HEK293 (cell line): ENCODE measurements at regions not wholly inside any gene's neighbourhood (a gene's known extent, or its start where the extent isn't known, plus 50 kb on each side); places are given as distances from the start of the nearest gene placed in this dataset.

Source experiments
- CTCF ChIA-PET: fragments of 350-600 bp; formaldehyde crosslinking; extraction: SDS; loops from one replicate; lab custom pipeline; 2021; ENCODE audit warnings: antibody characterized with exemption; lab: Yijun Ruan, JAX
- POLR2A ChIA-PET: fragments of 300-600 bp; formaldehyde crosslinking; extraction: SDS; loops from one replicate; lab custom pipeline; 2020; ENCODE audit warnings: antibody characterized with exemption, inconsistent platforms; lab: Yijun Ruan, JAX
- H3K27ac ChIP-seq: fragments of 200-500 bp; sonication (Bioruptor generic); 2 replicates; pipeline ENCODE4 v1.5.1; 2014; ENCODE audit warnings: low read depth, low read length, control low read depth, inconsistent platforms; ENCODE audit errors: extremely low read depth
- H3K36me3 ChIP-seq, 2 experiments: fragments of 200-500 bp in 1 of 2; sonication (Bioruptor generic) in 1 of 2; 1 replicate in 1 of 2; 2 replicates in 1 of 2; pipeline ENCODE4 v1.5.1; 2014 to 2017; ENCODE audit warnings: inconsistent platforms in 2 of 2, low read length in 2 of 2; ENCODE audit not compliant: control insufficient read depth in 2 of 2, insufficient read depth in 1 of 2
- H3K4me1 ChIP-seq: fragments of 200-500 bp; sonication (Bioruptor generic); 2 replicates; pipeline ENCODE4 v1.5.1; 2014; ENCODE audit warnings: mild to moderate bottlenecking, low read length, inconsistent platforms; ENCODE audit not compliant: control insufficient read depth, insufficient read depth
- H3K4me3 ChIP-seq: 2 replicates; pipeline ENCODE4 v1.5.1; 2011; ENCODE audit warnings: low read depth, mild to moderate bottlenecking, control low read depth, low read length, moderate library complexity
- H3K9me3 ChIP-seq: fragments of 200-500 bp; sonication (Bioruptor generic); 2 replicates; pipeline ENCODE4 v1.5.1; 2014; ENCODE audit warnings: low read depth, low read length, inconsistent platforms; ENCODE audit not compliant: control insufficient read depth, insufficient read depth
- AEBP2 ChIP-seq: fragments of 450-650 bp; formaldehyde crosslinking; IDR thresholded peaks from 2 replicates; pipeline ENCODE4 v1.5.1; 2016; ENCODE audit warnings: missing biosample characterization, missing genetic modification characterization, borderline replicate concordance
- ATF2 ChIP-seq: fragments of 450-650 bp; formaldehyde crosslinking; IDR thresholded peaks from 2 replicates; pipeline ENCODE4 v1.5.1; 2016; ENCODE audit warnings: missing biosample characterization, missing genetic modification characterization, low read depth
- HOXD13 ChIP-seq: sonication (generic); formaldehyde crosslinking; IDR thresholded peaks from 2 replicates; pipeline ENCODE4 v1.8.0; 2022; ENCODE audit warnings: missing genetic modification reagents, borderline replicate concordance
- KLF7 ChIP-seq: fragments of 450-650 bp; formaldehyde crosslinking; IDR thresholded peaks from 2 replicates; pipeline ENCODE4 v1.5.1; 2016; ENCODE audit warnings: missing biosample characterization, missing genetic modification characterization, borderline replicate concordance
- KLF9 ChIP-seq: fragments of 450-650 bp; formaldehyde crosslinking; IDR thresholded peaks from 2 replicates; pipeline ENCODE4 v1.5.1; 2016; ENCODE audit warnings: missing biosample characterization, missing genetic modification characterization, low read depth
- OSR2 ChIP-seq: fragments of 450-650 bp; formaldehyde crosslinking; IDR thresholded peaks from 2 replicates; pipeline ENCODE4 v1.5.1; 2016; ENCODE audit warnings: missing biosample characterization, missing genetic modification characterization
- RBAK ChIP-seq: fragments of 450-650 bp; formaldehyde crosslinking; IDR thresholded peaks from 2 replicates; pipeline ENCODE4 v1.5.1; 2016; ENCODE audit warnings: missing biosample characterization, missing genetic modification characterization
- REPIN1 ChIP-seq: fragments of 450-650 bp; formaldehyde crosslinking; IDR thresholded peaks from 2 replicates; pipeline ENCODE4 v1.5.1; 2017; ENCODE audit warnings: missing biosample characterization, missing genetic modification characterization, low read depth
- SP2 ChIP-seq: fragments of 450-650 bp; formaldehyde crosslinking; IDR thresholded peaks from 2 replicates; pipeline ENCODE4 v1.5.1; 2016; ENCODE audit warnings: missing biosample characterization, missing genetic modification characterization
- ZEB2 ChIP-seq: fragments of 450-650 bp; formaldehyde crosslinking; IDR thresholded peaks from 2 replicates; pipeline ENCODE4 v1.5.1; 2016; ENCODE audit warnings: missing biosample characterization, missing genetic modification characterization
- ZNF211 ChIP-seq: fragments of 450-650 bp; formaldehyde crosslinking; IDR thresholded peaks from 2 replicates; pipeline ENCODE4 v1.5.1; 2016; ENCODE audit warnings: low read depth, missing biosample characterization, missing genetic modification characterization
- ZNF23 ChIP-seq: fragments of 450-650 bp; formaldehyde crosslinking; IDR thresholded peaks from 2 replicates; pipeline ENCODE4 v1.5.1; 2016; ENCODE audit warnings: missing biosample characterization, missing genetic modification characterization, borderline replicate concordance
- ZNF433 ChIP-seq: fragments of 450-650 bp; formaldehyde crosslinking; IDR thresholded peaks from 2 replicates; pipeline ENCODE4 v1.5.1; 2016; ENCODE audit warnings: missing biosample characterization, missing genetic modification characterization, low read depth
- ZNF513 ChIP-seq: fragments of 450-650 bp; IDR thresholded peaks from 2 replicates; pipeline ENCODE4 v1.5.1; 2018; ENCODE audit warnings: missing biosample characterization, missing genetic modification characterization
- ZNF514 ChIP-seq: fragments of 450-650 bp; formaldehyde crosslinking; IDR thresholded peaks from 2 replicates; pipeline ENCODE4 v1.5.1; 2016; ENCODE audit warnings: missing biosample characterization, missing genetic modification characterization
- ZNF529 ChIP-seq: fragments of 450-650 bp; formaldehyde crosslinking; IDR thresholded peaks from 2 replicates; pipeline ENCODE4 v1.5.1; 2017; ENCODE audit warnings: missing genetic modification characterization, missing biosample characterization; ENCODE audit not compliant: insufficient replicate concordance
- ZNF548 ChIP-seq: fragments of 450-650 bp; formaldehyde crosslinking; IDR thresholded peaks from 2 replicates; pipeline ENCODE4 v1.5.1; 2016; ENCODE audit warnings: missing biosample characterization, missing genetic modification characterization
- ZNF571 ChIP-seq: fragments of 450-650 bp; formaldehyde crosslinking; IDR thresholded peaks from 2 replicates; pipeline ENCODE4 v1.5.0; 2017; ENCODE audit warnings: missing biosample characterization, missing genetic modification characterization
- ZNF596 ChIP-seq: fragments of 450-650 bp; IDR thresholded peaks from 2 replicates; pipeline ENCODE4 v1.5.0; 2018; ENCODE audit warnings: missing biosample characterization, mild to moderate bottlenecking, missing genetic modification characterization, moderate library complexity
- ZNF624 ChIP-seq: fragments of 450-650 bp; formaldehyde crosslinking; IDR thresholded peaks from 2 replicates; pipeline ENCODE4 v1.5.1; 2017; ENCODE audit warnings: missing biosample characterization, missing genetic modification characterization
- ZNF626 ChIP-seq: fragments of 450-650 bp; sonication (Bioruptor Pico); formaldehyde crosslinking; IDR thresholded peaks from 2 replicates; pipeline ENCODE4 v1.5.1; 2018; ENCODE audit warnings: missing biosample characterization, missing genetic modification characterization, inconsistent platforms
- ZNF792 ChIP-seq: fragments of 450-650 bp; formaldehyde crosslinking; IDR thresholded peaks from 2 replicates; pipeline ENCODE4 v1.5.1; 2016; ENCODE audit warnings: missing biosample characterization, missing genetic modification characterization
- ZSCAN30 ChIP-seq: fragments of 450-650 bp; IDR thresholded peaks from 2 replicates; pipeline ENCODE4 v1.5.1; 2018; ENCODE audit warnings: missing biosample characterization, mild to moderate bottlenecking, missing genetic modification characterization, moderate library complexity
- ZSCAN5A ChIP-seq: fragments of 450-650 bp; formaldehyde crosslinking; IDR thresholded peaks from 2 replicates; pipeline ENCODE4 v1.5.1; 2016; ENCODE audit warnings: missing biosample characterization, missing genetic modification characterization

GRCh38 chr7:32319012-32319382 lies 171.2 kb downstream of the LSM5 start (continued):
- no peak for TF ChIP-seq ZNF514 (tag by site-specific recombination)
- TF ChIP-seq OSR2 (tag by site-specific recombination): no peak
- TF ChIP-seq ZNF548: no peak
- no peak for TF ChIP-seq ATF2
- TF ChIP-seq ZSCAN5A: no peak
- no peak for TF ChIP-seq AEBP2 (tag by site-specific recombination)
- no peak for TF ChIP-seq ZNF211 (tag by site-specific recombination)
- TF ChIP-seq ZEB2 (tag by site-specific recombination): no peak
- no peak for TF ChIP-seq ZNF596 (tag by site-specific recombination)
- no peak for TF ChIP-seq HOXD13 (CRISPR knock-in tag)

GRCh38 chr7:32318300-32319011 lies 171.7 kb downstream of the LSM5 start:
- CTCF ChIA-PET: no interaction called here
- no peaks in the 10 kb centered on the region for H3K9me3 ChIP-seq
- TF ChIP-seq ZNF513: no peak
- no peak for TF ChIP-seq ZNF624 (tag by site-specific recombination)
- TF ChIP-seq RBAK (tag by site-specific recombination): no peak
- no peak for TF ChIP-seq REPIN1
- TF ChIP-seq SP2 (tag by site-specific recombination): no peak
- TF ChIP-seq ZNF626 (tag by site-specific recombination): no peak
- no peak for TF ChIP-seq ZNF792
- TF ChIP-seq ZSCAN30 (tag by site-specific recombination): no peak
- no peak for TF ChIP-seq ZNF23 (tag by site-specific recombination)
- TF ChIP-seq KLF9 (tag by site-specific recombination): no peak
- no peak for TF ChIP-seq KLF7 (tag by site-specific recombination)
- no peak for TF ChIP-seq ZNF571 (tag by site-specific recombination)
- no peak for TF ChIP-seq ZNF529 (tag by site-specific recombination)
- no peak for TF ChIP-seq ZNF433 (tag by site-specific recombination)
- TF ChIP-seq, all 188 proteins: peak for 0
- H3K36me3 ChIP-seq: no peaks in the 10 kb centered on the region
- POLR2A ChIA-PET: no interaction called here
- H3K27ac ChIP-seq: no peak overlapping the region
- H3K4me3 ChIP-seq: no peak overlapping the region
- H3K4me1 ChIP-seq: no peaks in the 10 kb centered on the region
